ENCODE measurements at regions not wholly inside any gene's neighbourhood (a gene's known extent, or its start where the extent isn't known, plus 50 kb on each side); places are given as distances from the start of the nearest gene placed in this dataset.

DNA sequence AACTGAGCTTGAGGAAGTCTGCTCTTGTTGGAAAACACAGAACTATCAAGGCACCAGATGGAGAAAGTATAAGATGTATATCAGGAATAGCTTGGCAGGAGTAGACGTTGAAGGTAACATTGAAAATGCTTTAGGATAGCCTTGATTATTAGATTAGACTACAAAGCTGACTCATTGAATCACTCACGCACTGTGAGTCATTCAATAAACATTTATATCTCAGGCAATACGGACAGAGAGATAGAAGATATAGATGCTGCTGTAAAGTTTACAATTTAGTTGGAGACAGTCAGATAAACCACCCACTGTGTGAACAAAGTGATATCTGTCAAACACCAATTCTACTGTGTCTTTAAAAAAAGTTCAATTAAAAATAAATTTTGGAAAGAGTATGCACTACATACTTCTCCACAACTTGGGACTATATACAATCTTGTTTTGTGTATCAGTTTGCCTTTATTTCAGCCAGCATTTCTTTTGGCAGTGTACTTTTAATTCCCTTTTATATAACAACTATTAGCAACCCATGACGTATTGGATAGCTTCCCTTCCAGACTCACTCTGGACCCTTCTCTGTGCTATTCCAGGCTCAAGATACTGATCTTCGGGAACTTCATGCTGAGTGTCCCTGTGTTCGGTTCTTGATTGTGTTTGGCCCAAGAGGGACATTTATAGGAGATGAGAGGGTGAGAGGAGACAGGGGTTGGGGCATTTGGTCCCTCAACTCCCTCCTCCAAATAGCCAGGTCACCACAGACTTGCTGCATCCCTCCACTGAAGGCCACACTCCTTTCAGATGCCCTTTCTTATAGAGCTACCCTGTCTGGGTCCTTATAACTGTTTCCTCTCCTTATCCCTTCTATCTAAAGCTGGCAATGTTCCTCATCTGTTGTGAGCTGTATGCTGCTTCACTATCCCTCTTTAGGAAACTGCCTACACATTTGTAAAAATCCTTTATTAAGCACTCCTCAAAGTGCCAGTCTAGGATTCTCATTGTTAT is 176.6 kb upstream of the PTPRK start:
- no peaks in the 10 kb centered on the region for H3K36me3 ChIP-seq (ENCODE audit: insufficient read depth, low read length, poor library complexity, severe bottlenecking)
- ChIA-PET POLR2A (ENCODE audit: low non-redundant PET) (interaction anchor here (0.6 kb wide), 1 partner anchor 718 kb away, joined by 4 read pairs; no protein-coding TSS in a partner anchor), CTCF (no interaction called here)
- intact Hi-C loops (cut with micrococcal nuclease; ENCODE audit: unreplicated experiment): no loop called here
- peak; percentile 49 for DNase-seq (ENCODE audit: low spot score)
- BruUV-seq (replicated peaks): no TSS peak
- H3K4me3 ChIP-seq (ENCODE audit: low read depth, low read length, poor library complexity, severe bottlenecking): no peak overlapping the region
- no peaks in the 10 kb centered on the region for H3K9me3 ChIP-seq (ENCODE audit: low read depth, low read length, poor library complexity, severe bottlenecking)
- no peak overlapping the region for H3K27ac ChIP-seq (ENCODE audit: low read depth, low read length, poor library complexity, severe bottlenecking)
- H3K27me3 ChIP-seq (replicated peaks; ENCODE audit: insufficient read depth, low read depth, low read length, poor library complexity): no peaks in the 10 kb centered on the region
- H3K4me1 ChIP-seq (ENCODE audit: insufficient read depth, low read length, poor library complexity, severe bottlenecking): no peaks in the 10 kb centered on the region
- no peak for TF ChIP-seq EZH2 (IDR thresholded peaks at IDR 0.05; ENCODE audit: borderline replicate concordance, low read depth, low read length, poor library complexity, severe bottlenecking)
- TF ChIP-seq, protein P1, sequence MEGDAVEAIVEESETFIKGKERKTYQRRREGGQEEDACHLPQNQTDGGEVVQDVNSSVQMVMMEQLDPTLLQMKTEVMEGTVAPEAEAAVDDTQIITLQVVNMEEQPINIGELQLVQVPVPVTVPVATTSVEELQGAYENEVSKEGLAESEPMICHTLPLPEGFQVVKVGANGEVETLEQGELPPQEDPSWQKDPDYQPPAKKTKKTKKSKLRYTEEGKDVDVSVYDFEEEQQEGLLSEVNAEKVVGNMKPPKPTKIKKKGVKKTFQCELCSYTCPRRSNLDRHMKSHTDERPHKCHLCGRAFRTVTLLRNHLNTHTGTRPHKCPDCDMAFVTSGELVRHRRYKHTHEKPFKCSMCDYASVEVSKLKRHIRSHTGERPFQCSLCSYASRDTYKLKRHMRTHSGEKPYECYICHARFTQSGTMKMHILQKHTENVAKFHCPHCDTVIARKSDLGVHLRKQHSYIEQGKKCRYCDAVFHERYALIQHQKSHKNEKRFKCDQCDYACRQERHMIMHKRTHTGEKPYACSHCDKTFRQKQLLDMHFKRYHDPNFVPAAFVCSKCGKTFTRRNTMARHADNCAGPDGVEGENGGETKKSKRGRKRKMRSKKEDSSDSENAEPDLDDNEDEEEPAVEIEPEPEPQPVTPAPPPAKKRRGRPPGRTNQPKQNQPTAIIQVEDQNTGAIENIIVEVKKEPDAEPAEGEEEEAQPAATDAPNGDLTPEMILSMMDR (conservative IDR thresholded peaks at IDR 0.05; ENCODE audit: low read depth, low read length): no peak

- Histone ChIP-seq H3K27ac (ENCODE audit: low read depth, low read length, poor library complexity, severe bottlenecking) (no peak overlapping the region), H3K9me3 (ENCODE audit: low read depth, low read length, poor library complexity, severe bottlenecking) (no peaks in the 10 kb centered on the region), H3K4me3 (ENCODE audit: low read depth, low read length, poor library complexity, severe bottlenecking) (no peak overlapping the region), H3K27me3 (replicated peaks; ENCODE audit: insufficient read depth, low read depth, low read length, poor library complexity) (no peaks in the 10 kb centered on the region), H3K4me1 (ENCODE audit: insufficient read depth, low read length, poor library complexity, severe bottlenecking) (no peaks in the 10 kb centered on the region), H3K36me3 (ENCODE audit: insufficient read depth, low read length, poor library complexity, severe bottlenecking) (no peaks in the 10 kb centered on the region)
- ChIA-PET CTCF (no interaction called here), POLR2A (ENCODE audit: low non-redundant PET) (no interaction called here)
- DNase-seq (ENCODE audit: low spot score): no peak
- TF ChIP-seq, protein P1 (conservative IDR thresholded peaks at IDR 0.05; ENCODE audit: low read depth, low read length): no peak
- no peak for TF ChIP-seq EZH2 (IDR thresholded peaks at IDR 0.05; ENCODE audit: borderline replicate concordance, low read depth, low read length, poor library complexity, severe bottlenecking)
- intact Hi-C loops (cut with micrococcal nuclease; ENCODE audit: unreplicated experiment): no loop called here
- BruUV-seq (replicated peaks): no TSS peak
These were observed 174.1 kb upstream of the PTPRK start for GRCh38 chr6:128694303-128695009.

- no peaks in the 10 kb centered on the region for H3K9me3 ChIP-seq (ENCODE audit: low read depth, low read length, poor library complexity, severe bottlenecking)
- no peak for DNase-seq (ENCODE audit: low spot score)
- no TSS peak for BruUV-seq (replicated peaks)
- CTCF ChIA-PET: no interaction called here
- no peak for TF ChIP-seq EZH2 (IDR thresholded peaks at IDR 0.05; ENCODE audit: borderline replicate concordance, low read depth, low read length, poor library complexity, severe bottlenecking)
- TF ChIP-seq, protein P1 (conservative IDR thresholded peaks at IDR 0.05; ENCODE audit: low read depth, low read length): no peak
- intact Hi-C loops (cut with micrococcal nuclease; ENCODE audit: unreplicated experiment): no loop called here
- no peaks in the 10 kb centered on the region for H3K27me3 ChIP-seq (replicated peaks; ENCODE audit: insufficient read depth, low read depth, low read length, poor library complexity)
- no peaks in the 10 kb centered on the region for H3K4me1 ChIP-seq (ENCODE audit: insufficient read depth, low read length, poor library complexity, severe bottlenecking)
- POLR2A ChIA-PET (ENCODE audit: low non-redundant PET): no interaction called here
- H3K4me3 ChIP-seq (ENCODE audit: low read depth, low read length, poor library complexity, severe bottlenecking): no peak overlapping the region
- no peaks in the 10 kb centered on the region for H3K36me3 ChIP-seq (ENCODE audit: insufficient read depth, low read length, poor library complexity, severe bottlenecking)
- H3K27ac ChIP-seq (ENCODE audit: low read depth, low read length, poor library complexity, severe bottlenecking): no peak overlapping the region
These were observed 169.7 kb upstream of the PTPRK start for GRCh38 chr6:128690063-128690462.

Measured in A673 (cell line).